ENCODE measurements at regions not wholly inside any gene's neighbourhood (a gene's known extent, or its start where the extent isn't known, plus 50 kb on each side); places are given as distances from the start of the nearest gene placed in this dataset.

DNA sequence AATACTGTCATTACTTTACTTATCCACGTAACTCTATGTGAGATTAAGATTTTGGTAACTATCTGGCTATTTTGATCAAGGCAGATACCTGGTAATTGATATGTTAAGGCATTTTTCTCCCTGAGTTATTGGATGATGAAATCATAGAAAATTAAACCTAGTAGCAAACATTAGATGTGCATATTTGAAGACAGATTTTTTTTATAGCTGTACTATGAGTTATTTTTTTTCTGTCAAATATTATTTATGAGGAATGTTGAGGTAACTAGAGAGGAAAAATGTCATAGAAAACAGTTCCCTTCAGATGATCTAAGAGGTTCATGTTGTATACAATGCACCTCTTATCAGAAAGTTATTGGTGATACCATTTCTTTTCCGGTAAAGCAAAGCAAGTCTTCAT is 64.9 kb upstream of the SLC38A2 start:
- no peak for TF ChIP-seq POLR2A (IDR thresholded peaks at IDR 0.05)
- no peak for TF ChIP-seq EP300 (IDR thresholded peaks at IDR 0.05)
- TF ChIP-seq, protein P1, sequence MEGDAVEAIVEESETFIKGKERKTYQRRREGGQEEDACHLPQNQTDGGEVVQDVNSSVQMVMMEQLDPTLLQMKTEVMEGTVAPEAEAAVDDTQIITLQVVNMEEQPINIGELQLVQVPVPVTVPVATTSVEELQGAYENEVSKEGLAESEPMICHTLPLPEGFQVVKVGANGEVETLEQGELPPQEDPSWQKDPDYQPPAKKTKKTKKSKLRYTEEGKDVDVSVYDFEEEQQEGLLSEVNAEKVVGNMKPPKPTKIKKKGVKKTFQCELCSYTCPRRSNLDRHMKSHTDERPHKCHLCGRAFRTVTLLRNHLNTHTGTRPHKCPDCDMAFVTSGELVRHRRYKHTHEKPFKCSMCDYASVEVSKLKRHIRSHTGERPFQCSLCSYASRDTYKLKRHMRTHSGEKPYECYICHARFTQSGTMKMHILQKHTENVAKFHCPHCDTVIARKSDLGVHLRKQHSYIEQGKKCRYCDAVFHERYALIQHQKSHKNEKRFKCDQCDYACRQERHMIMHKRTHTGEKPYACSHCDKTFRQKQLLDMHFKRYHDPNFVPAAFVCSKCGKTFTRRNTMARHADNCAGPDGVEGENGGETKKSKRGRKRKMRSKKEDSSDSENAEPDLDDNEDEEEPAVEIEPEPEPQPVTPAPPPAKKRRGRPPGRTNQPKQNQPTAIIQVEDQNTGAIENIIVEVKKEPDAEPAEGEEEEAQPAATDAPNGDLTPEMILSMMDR (IDR thresholded peaks at IDR 0.05), result no peak
- TF ChIP-seq POLR2AphosphoS5 (IDR thresholded peaks at IDR 0.05), result no peak
- 96 to 98% methylated on average over 2 of the region's 2 CpGs for WGBS, 2 donors
- ATAC-seq (ENCODE audit: low FRiP score in 2 of 2), result no peak

GRCh38 chr12:46436747-46437146 is 64.2 kb upstream of the SLC38A2 start:
- H3K9me3 ChIP-seq, result no peaks in the 10 kb centered on the region
- no peaks in the 10 kb centered on the region for H3K36me3 ChIP-seq
- peaks cover 5 to 12% (median 6%) of the 10 kb centered on the region in 4 donors for H3K4me1 ChIP-seq
- H3K27ac ChIP-seq, result no peak overlapping the region
- WGBS, 2 donors, result 62 to 71% methylated on average over 3 of the region's 3 CpGs
- no peak overlapping the region for H3K4me3 ChIP-seq
- no peak for ATAC-seq (ENCODE audit: low FRiP score in 2 of 2)
- no peak for TF ChIP-seq POLR2A (IDR thresholded peaks at IDR 0.05)
- TF ChIP-seq, protein P1 (IDR thresholded peaks at IDR 0.05), result no peak
- no peak for TF ChIP-seq EP300 (IDR thresholded peaks at IDR 0.05)
- no peak for TF ChIP-seq POLR2AphosphoS5 (IDR thresholded peaks at IDR 0.05)
- no peaks in the 10 kb centered on the region for H3K27me3 ChIP-seq
- no peak for DNase-seq

More for the DNA sequence above, 64.9 kb upstream of the SLC38A2 start:
- peaks cover 0 to 5% (median under 1%) of the 10 kb centered on the region in 4 donors for H3K4me1 ChIP-seq
- H3K4me3 ChIP-seq, result no peak overlapping the region
- H3K27ac ChIP-seq, result no peak overlapping the region
- no peaks in the 10 kb centered on the region for H3K9me3 ChIP-seq
- H3K36me3 ChIP-seq, result no peaks in the 10 kb centered on the region
- H3K27me3 ChIP-seq, result no peaks in the 10 kb centered on the region
- DNase-seq, result no peak

GRCh38 chr12:46435625-46436024 is 63.1 kb upstream of the SLC38A2 start:
- DNase-seq, result no peak
- no peak overlapping the region for H3K27ac ChIP-seq
- TF ChIP-seq, protein P1 (IDR thresholded peaks at IDR 0.05), result no peak
- TF ChIP-seq POLR2AphosphoS5 (IDR thresholded peaks at IDR 0.05), result no peak
- TF ChIP-seq EP300 (IDR thresholded peaks at IDR 0.05), result no peak
- TF ChIP-seq POLR2A (IDR thresholded peaks at IDR 0.05), result no peak
- no peaks in the 10 kb centered on the region for H3K27me3 ChIP-seq
- no peaks in the 10 kb centered on the region for H3K9me3 ChIP-seq
- H3K36me3 ChIP-seq, result no peaks in the 10 kb centered on the region
- H3K4me1 ChIP-seq, result peaks cover 12 to 21% (median 15%) of the 10 kb centered on the region in 4 donors
- ATAC-seq (ENCODE audit: low FRiP score in 2 of 2), result no peak
- no peak overlapping the region for H3K4me3 ChIP-seq

- Histone ChIP-seq H3K4me3 (no peak overlapping the region), H3K9me3 (no peaks in the 10 kb centered on the region), H3K4me1 (peaks cover 15 to 25% (median 21%) of the 10 kb centered on the region in 4 donors), H3K36me3 (no peaks in the 10 kb centered on the region), H3K27ac (no peak overlapping the region), H3K27me3 (no peaks in the 10 kb centered on the region)
- ATAC-seq (ENCODE audit: low FRiP score in 2 of 2) (no peak), DNase-seq (no peak)
- TF ChIP-seq EP300 (IDR thresholded peaks at IDR 0.05), result no peak
- TF ChIP-seq, protein P1 (IDR thresholded peaks at IDR 0.05), result no peak
- TF ChIP-seq POLR2A (IDR thresholded peaks at IDR 0.05), result no peak
- no peak for TF ChIP-seq POLR2AphosphoS5 (IDR thresholded peaks at IDR 0.05)
Observed at GRCh38 chr12:46435029-46435428, 62.5 kb upstream of the SLC38A2 start.

DNA sequence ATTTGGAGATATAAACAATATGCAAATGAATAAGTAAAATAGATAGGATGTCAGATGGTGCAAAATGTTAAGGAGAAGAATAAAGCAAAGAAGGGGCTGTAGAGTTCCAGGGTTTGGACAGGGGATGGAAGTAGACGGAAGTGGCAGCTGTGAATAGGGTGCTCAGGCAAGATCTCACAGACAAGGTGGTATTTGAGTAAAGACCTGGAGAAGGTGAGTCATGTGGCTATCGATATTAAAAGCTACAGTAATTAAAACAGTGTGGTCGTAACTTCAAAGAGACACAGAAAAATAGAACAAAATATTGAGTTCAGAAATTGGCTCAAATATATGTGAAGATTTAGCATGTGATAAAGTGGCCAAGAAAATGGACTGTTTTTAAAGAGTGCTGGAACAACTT is 61.3 kb upstream of the SLC38A2 start:
- no peak for ATAC-seq (ENCODE audit: low FRiP score in 2 of 2)
- H3K27ac ChIP-seq, result no peak overlapping the region
- TF ChIP-seq EP300 (IDR thresholded peaks at IDR 0.05) (no peak), POLR2A (IDR thresholded peaks at IDR 0.05) (no peak), POLR2AphosphoS5 (IDR thresholded peaks at IDR 0.05) (no peak)
- TF ChIP-seq, protein P1 (IDR thresholded peaks at IDR 0.05), result no peak

More for the DNA sequence above, 61.3 kb upstream of the SLC38A2 start:
- 63 to 96% methylated on average over 3 of the region's 3 CpGs for WGBS, 2 donors
- peaks cover 15 to 28% (median 23%) of the 10 kb centered on the region in 4 donors for H3K4me1 ChIP-seq
- H3K9me3 ChIP-seq, result no peaks in the 10 kb centered on the region
- H3K27me3 ChIP-seq, result no peaks in the 10 kb centered on the region
- H3K36me3 ChIP-seq, result no peaks in the 10 kb centered on the region
- no peak for DNase-seq
- no peak overlapping the region for H3K4me3 ChIP-seq

Data from upper lobe of left lung (tissue), 6 donors.